MM.1S (cell line): ENCODE measurements at regions not wholly inside any gene's neighbourhood (a gene's known extent, or its start where the extent isn't known, plus 50 kb on each side); places are given as distances from the start of the nearest gene placed in this dataset.

Experiments used
- DNase-seq: peaks from one replicate; pipeline ENCODE4 v3.0.0-alpha.2; 2015
- H2AFZ ChIP-seq: fragments of 300-600 bp; sonication (generic); 2 replicates; pipeline ENCODE4 v1.6.0; 2016; ENCODE audit warnings: antibody characterized with exemption, low read length
- H3F3A ChIP-seq: fragments of 300-600 bp; sonication (generic); 2 replicates; pipeline ENCODE4 v1.6.1; 2016; ENCODE audit warnings: mild to moderate bottlenecking, antibody characterized with exemption, low read length, moderate library complexity, mixed read lengths; ENCODE audit not compliant: insufficient read depth
- H3K27ac ChIP-seq: fragments of 300-600 bp; sonication (generic); 2 replicates; pipeline ENCODE4 v1.5.1; 2016; ENCODE audit warnings: mild to moderate bottlenecking, low read length
- H3K27me3 ChIP-seq: fragments of 300-600 bp; sonication (generic); replicated peaks from 2 replicates; pipeline ENCODE4 v1.6.0; 2016; ENCODE audit warnings: low read length; ENCODE audit not compliant: insufficient read depth
- H3K36me3 ChIP-seq: fragments of 300-600 bp; sonication (generic); replicated peaks from 2 replicates; pipeline ENCODE4 v1.6.1; 2016; ENCODE audit warnings: mild to moderate bottlenecking, low read length, mixed read lengths; ENCODE audit not compliant: insufficient read depth
- H3K4me1 ChIP-seq: fragments of 300-600 bp; sonication (generic); 2 replicates; pipeline ENCODE4 v1.6.1; 2016; ENCODE audit warnings: low read length, mixed read lengths
- H3K4me2 ChIP-seq: fragments of 300-600 bp; sonication (generic); 2 replicates; pipeline ENCODE4 v1.6.0; 2016; ENCODE audit warnings: low read depth, low read length
- H3K4me3 ChIP-seq: fragments of 300-600 bp; sonication (generic); 2 replicates; pipeline ENCODE4 v1.5.1; 2016; ENCODE audit warnings: low read length, mixed read lengths
- H3K79me2 ChIP-seq: fragments of 300-600 bp; sonication (generic); 2 replicates; pipeline ENCODE4 v1.6.1; 2016; ENCODE audit warnings: mixed run types, low read length, mixed read lengths
- H3K9ac ChIP-seq: fragments of 300-600 bp; sonication (generic); 2 replicates; pipeline ENCODE4 v1.6.1; 2016; ENCODE audit warnings: low read length, mixed read lengths
- H3K9me2 ChIP-seq: fragments of 300-600 bp; sonication (generic); replicated peaks from 2 replicates; pipeline ENCODE4 v1.6.1; 2016; ENCODE audit warnings: mild to moderate bottlenecking, low read length, mixed read lengths; ENCODE audit not compliant: insufficient read depth
- H3K9me3 ChIP-seq: fragments of 300-600 bp; sonication (generic); replicated peaks from 2 replicates; pipeline ENCODE4 v1.6.1; 2016; ENCODE audit warnings: mild to moderate bottlenecking, low read length, mixed read lengths; ENCODE audit not compliant: insufficient read depth
- H4K20me1 ChIP-seq: fragments of 300-600 bp; sonication (generic); 2 replicates; pipeline ENCODE4 v1.6.1; 2016; ENCODE audit warnings: mild to moderate bottlenecking, low read length, moderate library complexity, mixed read lengths; ENCODE audit not compliant: insufficient read depth
- EZH2 ChIP-seq: fragments of 300-600 bp; sonication (generic); optimal IDR thresholded peaks from 2 replicates; pipeline ENCODE3; 2017; ENCODE audit warnings: low read depth, mild to moderate bottlenecking, antibody characterized with exemption, low read length, mixed read lengths
- EZH2phosphoT487 ChIP-seq: fragments of 300-600 bp; sonication (generic); IDR thresholded peaks from 2 replicates; pipeline ENCODE4 v1.6.1; 2018; ENCODE audit warnings: antibody characterized with exemption, low read length
- TF ChIP-seq, protein P1 (sequence below): fragments of 300-600 bp; sonication (generic); IDR thresholded peaks from 2 replicates; pipeline ENCODE4 v1.5.1; 2016; ENCODE audit warnings: antibody characterized with exemption, low read length, mixed read lengths

DNA sequence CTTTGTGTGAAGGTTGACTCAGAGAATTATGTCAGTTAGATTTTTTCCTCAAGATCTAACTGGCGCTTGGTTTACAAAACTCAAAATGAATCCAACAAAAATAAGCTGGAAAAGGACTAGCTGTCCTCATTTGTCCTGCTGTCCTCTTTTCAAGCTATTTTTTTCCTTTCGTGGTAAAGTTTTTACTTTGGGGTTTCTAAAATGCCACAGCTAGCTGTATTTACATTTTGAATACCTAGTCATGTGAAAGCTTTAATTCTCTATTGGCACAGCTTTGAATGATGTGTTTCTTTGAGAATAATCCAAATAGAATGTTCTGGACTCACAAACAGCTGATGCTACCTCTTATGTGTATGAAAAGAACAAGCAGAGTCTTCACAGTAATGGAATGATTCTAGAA, 673.6 kb upstream of the NR5A2 start:
- Histone ChIP-seq H3K27me3 (no peaks in the 10 kb centered on the region), H4K20me1 (no peaks in the 10 kb centered on the region), H3K9me2 (no peaks in the 10 kb centered on the region), H3K4me2 (no peak overlapping the region), H3K36me3 (no peaks in the 10 kb centered on the region), H2AFZ (no peak overlapping the region), H3K9me3 (no peaks in the 10 kb centered on the region), H3K9ac (no peak overlapping the region), H3K4me3 (no peak overlapping the region), H3F3A (no peaks in the 10 kb centered on the region), H3K4me1 (no peaks in the 10 kb centered on the region), H3K79me2 (no peaks in the 10 kb centered on the region), H3K27ac (no peak overlapping the region)
- no peak for TF ChIP-seq EZH2
- TF ChIP-seq, protein P1, sequence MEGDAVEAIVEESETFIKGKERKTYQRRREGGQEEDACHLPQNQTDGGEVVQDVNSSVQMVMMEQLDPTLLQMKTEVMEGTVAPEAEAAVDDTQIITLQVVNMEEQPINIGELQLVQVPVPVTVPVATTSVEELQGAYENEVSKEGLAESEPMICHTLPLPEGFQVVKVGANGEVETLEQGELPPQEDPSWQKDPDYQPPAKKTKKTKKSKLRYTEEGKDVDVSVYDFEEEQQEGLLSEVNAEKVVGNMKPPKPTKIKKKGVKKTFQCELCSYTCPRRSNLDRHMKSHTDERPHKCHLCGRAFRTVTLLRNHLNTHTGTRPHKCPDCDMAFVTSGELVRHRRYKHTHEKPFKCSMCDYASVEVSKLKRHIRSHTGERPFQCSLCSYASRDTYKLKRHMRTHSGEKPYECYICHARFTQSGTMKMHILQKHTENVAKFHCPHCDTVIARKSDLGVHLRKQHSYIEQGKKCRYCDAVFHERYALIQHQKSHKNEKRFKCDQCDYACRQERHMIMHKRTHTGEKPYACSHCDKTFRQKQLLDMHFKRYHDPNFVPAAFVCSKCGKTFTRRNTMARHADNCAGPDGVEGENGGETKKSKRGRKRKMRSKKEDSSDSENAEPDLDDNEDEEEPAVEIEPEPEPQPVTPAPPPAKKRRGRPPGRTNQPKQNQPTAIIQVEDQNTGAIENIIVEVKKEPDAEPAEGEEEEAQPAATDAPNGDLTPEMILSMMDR: no peak
- TF ChIP-seq EZH2phosphoT487: no peak
- DNase-seq: no peak

DNA sequence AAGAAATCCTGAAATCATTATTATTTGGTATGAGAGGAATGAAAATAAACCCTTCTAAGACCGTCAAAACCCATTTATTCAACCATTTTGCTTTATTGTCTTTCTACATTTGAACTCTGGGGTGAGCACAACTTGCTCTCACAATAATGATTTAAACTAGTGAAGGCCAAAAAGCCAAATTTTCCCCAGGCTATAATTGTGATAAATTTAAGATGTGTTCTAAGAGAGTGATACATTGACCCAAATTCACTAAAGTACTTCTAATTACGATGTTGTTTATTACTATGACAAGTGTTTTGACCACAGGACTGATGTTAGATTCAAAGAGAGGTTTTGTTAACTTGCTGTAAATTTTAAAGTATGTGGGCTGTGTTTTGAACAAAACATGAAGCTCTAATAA, 670.9 kb upstream of the NR5A2 start:
- no peak overlapping the region for H3K4me3 ChIP-seq
- TF ChIP-seq EZH2 (no peak), EZH2phosphoT487 (no peak)
- TF ChIP-seq, protein P1: no peak
- no peaks in the 10 kb centered on the region for H3K27me3 ChIP-seq
- no peaks in the 10 kb centered on the region for H3K4me1 ChIP-seq
- H3K9ac ChIP-seq: no peak overlapping the region
- H3K9me3 ChIP-seq: no peaks in the 10 kb centered on the region
- H3K36me3 ChIP-seq: no peaks in the 10 kb centered on the region
- no peak overlapping the region for H3K27ac ChIP-seq
- no peaks in the 10 kb centered on the region for H3F3A ChIP-seq
- no peak overlapping the region for H2AFZ ChIP-seq
- DNase-seq: no peak
- H3K79me2 ChIP-seq: no peaks in the 10 kb centered on the region
- H4K20me1 ChIP-seq: no peaks in the 10 kb centered on the region
- no peak overlapping the region for H3K4me2 ChIP-seq
- H3K9me2 ChIP-seq: no peaks in the 10 kb centered on the region

DNA sequence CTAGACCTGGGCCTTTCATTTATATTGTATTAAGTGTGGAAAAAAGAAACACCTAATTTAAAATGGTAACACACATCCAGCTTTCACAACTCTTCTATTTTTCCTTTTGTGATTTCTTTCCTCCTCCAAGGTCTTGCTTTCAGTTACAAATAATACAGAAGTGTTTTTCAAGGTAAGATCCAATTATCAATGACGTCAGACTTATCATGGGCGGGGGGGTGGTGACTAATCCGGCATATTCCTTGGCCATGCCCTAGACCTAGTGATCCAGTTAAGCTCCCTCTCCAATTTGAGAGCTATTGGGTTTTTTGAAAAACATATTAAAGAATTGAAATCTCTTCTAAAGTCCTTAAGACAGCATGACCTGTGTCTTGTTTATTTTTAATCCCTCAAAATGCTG, 669.9 kb upstream of the NR5A2 start:
- Histone ChIP-seq H3K4me1 (no peaks in the 10 kb centered on the region), H2AFZ (no peak overlapping the region), H3F3A (no peaks in the 10 kb centered on the region), H3K4me2 (no peak overlapping the region), H3K27ac (no peak overlapping the region), H3K79me2 (no peaks in the 10 kb centered on the region), H3K4me3 (no peak overlapping the region), H3K36me3 (no peaks in the 10 kb centered on the region), H3K9me2 (no peaks in the 10 kb centered on the region), H3K9ac (no peak overlapping the region), H4K20me1 (no peaks in the 10 kb centered on the region), H3K27me3 (no peaks in the 10 kb centered on the region), H3K9me3 (no peaks in the 10 kb centered on the region)
- TF ChIP-seq EZH2phosphoT487: no peak
- TF ChIP-seq, protein P1: no peak
- TF ChIP-seq EZH2: no peak
- no peak for DNase-seq
